ENCODE measurements at regions not wholly inside any gene's neighbourhood (a gene's known extent, or its start where the extent isn't known, plus 50 kb on each side); places are given as distances from the start of the nearest gene placed in this dataset.

DNA sequence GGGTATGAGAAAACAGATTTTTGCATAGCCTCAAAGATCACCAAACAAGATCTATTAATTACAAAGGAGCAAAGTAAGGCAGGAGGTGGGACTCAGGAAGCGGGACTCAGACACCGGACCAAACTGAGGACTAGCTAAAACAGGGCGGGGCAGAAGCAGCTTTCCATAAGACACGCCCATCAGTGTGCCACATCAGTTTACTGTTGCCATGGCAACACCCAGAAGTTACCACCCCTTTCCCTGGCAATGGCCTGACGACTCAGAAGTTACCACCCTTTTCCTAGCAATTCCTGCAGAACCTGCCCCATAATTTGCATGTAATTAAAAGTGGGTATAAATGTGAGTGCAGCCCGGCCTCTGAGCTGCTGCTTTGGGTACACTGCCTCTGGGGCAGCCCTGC, 173.9 kb downstream of the SHANK2 start:
- Histone ChIP-seq H3K36me3 (ENCODE audit: control insufficient read depth, insufficient read depth, low read length) (no peaks in the 10 kb centered on the region), H3K9me3 (ENCODE audit: control insufficient read depth, insufficient read depth, low read depth, low read length) (no peaks in the 10 kb centered on the region), H3K27ac (ENCODE audit: low read length) (no peak overlapping the region), H3K27me3 (ENCODE audit: control insufficient read depth, insufficient read depth, low read length) (no peaks in the 10 kb centered on the region), H3K4me1 (ENCODE audit: control insufficient read depth, insufficient read depth, low read length) (no peaks in the 10 kb centered on the region), H3K4me3 (ENCODE audit: low read depth in 2 of 2, low read length in 2 of 2) (no peak overlapping the region)
- POLR2A ChIA-PET: no interaction called here
- in situ Hi-C loops (cut with HindIII; ENCODE audit: low pct_unique_long_range_greater_than_20kb, low sequenced_read_pairs): no loop called here
- TF ChIP-seq POLR2AphosphoS5 (IDR thresholded peaks at IDR 0.05; ENCODE audit: low read depth, low read length) (no peak), TCF7L2 (IDR thresholded peaks at IDR 0.05; ENCODE audit: low read depth, low read length) (no peak), SIN3A (IDR thresholded peaks at IDR 0.05; ENCODE audit: borderline replicate concordance, insufficient read depth, low read depth, low read length) (no peak)
- TF ChIP-seq, protein P1, sequence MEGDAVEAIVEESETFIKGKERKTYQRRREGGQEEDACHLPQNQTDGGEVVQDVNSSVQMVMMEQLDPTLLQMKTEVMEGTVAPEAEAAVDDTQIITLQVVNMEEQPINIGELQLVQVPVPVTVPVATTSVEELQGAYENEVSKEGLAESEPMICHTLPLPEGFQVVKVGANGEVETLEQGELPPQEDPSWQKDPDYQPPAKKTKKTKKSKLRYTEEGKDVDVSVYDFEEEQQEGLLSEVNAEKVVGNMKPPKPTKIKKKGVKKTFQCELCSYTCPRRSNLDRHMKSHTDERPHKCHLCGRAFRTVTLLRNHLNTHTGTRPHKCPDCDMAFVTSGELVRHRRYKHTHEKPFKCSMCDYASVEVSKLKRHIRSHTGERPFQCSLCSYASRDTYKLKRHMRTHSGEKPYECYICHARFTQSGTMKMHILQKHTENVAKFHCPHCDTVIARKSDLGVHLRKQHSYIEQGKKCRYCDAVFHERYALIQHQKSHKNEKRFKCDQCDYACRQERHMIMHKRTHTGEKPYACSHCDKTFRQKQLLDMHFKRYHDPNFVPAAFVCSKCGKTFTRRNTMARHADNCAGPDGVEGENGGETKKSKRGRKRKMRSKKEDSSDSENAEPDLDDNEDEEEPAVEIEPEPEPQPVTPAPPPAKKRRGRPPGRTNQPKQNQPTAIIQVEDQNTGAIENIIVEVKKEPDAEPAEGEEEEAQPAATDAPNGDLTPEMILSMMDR (IDR thresholded peaks at IDR 0.05): no peak
- TF ChIP-seq, protein P2, sequence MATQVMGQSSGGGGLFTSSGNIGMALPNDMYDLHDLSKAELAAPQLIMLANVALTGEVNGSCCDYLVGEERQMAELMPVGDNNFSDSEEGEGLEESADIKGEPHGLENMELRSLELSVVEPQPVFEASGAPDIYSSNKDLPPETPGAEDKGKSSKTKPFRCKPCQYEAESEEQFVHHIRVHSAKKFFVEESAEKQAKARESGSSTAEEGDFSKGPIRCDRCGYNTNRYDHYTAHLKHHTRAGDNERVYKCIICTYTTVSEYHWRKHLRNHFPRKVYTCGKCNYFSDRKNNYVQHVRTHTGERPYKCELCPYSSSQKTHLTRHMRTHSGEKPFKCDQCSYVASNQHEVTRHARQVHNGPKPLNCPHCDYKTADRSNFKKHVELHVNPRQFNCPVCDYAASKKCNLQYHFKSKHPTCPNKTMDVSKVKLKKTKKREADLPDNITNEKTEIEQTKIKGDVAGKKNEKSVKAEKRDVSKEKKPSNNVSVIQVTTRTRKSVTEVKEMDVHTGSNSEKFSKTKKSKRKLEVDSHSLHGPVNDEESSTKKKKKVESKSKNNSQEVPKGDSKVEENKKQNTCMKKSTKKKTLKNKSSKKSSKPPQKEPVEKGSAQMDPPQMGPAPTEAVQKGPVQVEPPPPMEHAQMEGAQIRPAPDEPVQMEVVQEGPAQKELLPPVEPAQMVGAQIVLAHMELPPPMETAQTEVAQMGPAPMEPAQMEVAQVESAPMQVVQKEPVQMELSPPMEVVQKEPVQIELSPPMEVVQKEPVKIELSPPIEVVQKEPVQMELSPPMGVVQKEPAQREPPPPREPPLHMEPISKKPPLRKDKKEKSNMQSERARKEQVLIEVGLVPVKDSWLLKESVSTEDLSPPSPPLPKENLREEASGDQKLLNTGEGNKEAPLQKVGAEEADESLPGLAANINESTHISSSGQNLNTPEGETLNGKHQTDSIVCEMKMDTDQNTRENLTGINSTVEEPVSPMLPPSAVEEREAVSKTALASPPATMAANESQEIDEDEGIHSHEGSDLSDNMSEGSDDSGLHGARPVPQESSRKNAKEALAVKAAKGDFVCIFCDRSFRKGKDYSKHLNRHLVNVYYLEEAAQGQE (IDR thresholded peaks at IDR 0.05; ENCODE audit: insufficient read depth in 1 of 2, low read depth in 2 of 2, low read length in 1 of 2): no peak
- no TSS peak for BruUV-seq (replicated peaks)
- ATAC-seq: no peak
- intact Hi-C loops (cut with micrococcal nuclease; ENCODE audit: unreplicated experiment): no loop called here
- no peak for DNase-seq (ENCODE audit: low read depth, low spot score)
- CTCF ChIA-PET: no interaction called here

DNA sequence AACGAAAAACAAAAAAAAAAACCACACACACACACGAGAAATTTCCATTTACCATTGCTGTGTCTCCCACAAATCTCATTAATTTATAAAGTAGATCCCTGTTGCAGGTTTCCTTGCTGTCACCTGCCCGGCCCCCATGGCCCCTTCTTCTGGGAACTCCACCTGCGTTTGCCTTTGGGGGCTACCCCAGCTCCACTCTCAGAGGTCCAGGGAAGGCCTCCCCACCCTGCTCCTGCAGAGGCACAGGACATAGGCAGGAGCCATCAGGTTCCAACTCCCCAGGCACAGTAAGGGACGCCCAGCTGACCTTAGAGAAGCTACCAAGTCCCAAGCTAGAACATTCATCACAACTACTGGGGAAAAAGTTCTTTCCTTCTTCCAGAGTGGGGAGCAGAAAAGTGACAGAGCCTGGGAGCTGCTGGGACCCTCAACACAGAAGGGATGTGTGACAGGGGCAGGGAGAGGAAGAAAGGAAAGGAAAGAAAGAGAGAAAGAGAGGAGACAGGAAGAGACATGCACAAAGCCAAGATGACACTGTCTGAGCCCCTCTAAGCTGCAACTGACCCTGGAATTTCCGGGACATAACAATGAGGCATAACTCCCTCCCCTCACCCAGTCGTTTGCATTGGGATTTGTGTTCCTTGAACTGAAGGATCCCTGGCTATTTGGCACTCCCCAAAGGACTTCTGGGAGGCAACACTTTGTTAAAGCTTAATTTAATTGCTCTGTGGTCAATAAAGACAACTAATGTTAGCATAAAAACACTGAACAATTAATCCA, 175.7 kb downstream of the SHANK2 start:
- H3K4me1 ChIP-seq (ENCODE audit: control insufficient read depth, insufficient read depth, low read length): no peaks in the 10 kb centered on the region
- TF ChIP-seq SIN3A (IDR thresholded peaks at IDR 0.05; ENCODE audit: borderline replicate concordance, insufficient read depth, low read depth, low read length) (no peak), TCF7L2 (IDR thresholded peaks at IDR 0.05; ENCODE audit: low read depth, low read length) (no peak), POLR2AphosphoS5 (IDR thresholded peaks at IDR 0.05; ENCODE audit: low read depth, low read length) (no peak)
- TF ChIP-seq, protein P2 (IDR thresholded peaks at IDR 0.05; ENCODE audit: insufficient read depth in 1 of 2, low read depth in 2 of 2, low read length in 1 of 2): no peak
- TF ChIP-seq, protein P1 (IDR thresholded peaks at IDR 0.05): no peak
- ChIA-PET POLR2A (no interaction called here), CTCF (interaction anchor here (0.6 kb wide), 1 partner anchor 284 kb away, joined by 5 read pairs; no protein-coding TSS in a partner anchor)
- no peaks in the 10 kb centered on the region for H3K9me3 ChIP-seq (ENCODE audit: control insufficient read depth, insufficient read depth, low read depth, low read length)
- DNase-seq (ENCODE audit: low read depth, low spot score): no peak
- no peaks in the 10 kb centered on the region for H3K36me3 ChIP-seq (ENCODE audit: control insufficient read depth, insufficient read depth, low read length)
- ATAC-seq: no peak
- in situ Hi-C loops (cut with HindIII; ENCODE audit: low pct_unique_long_range_greater_than_20kb, low sequenced_read_pairs) (no loop called here), intact Hi-C loops (cut with micrococcal nuclease; ENCODE audit: unreplicated experiment) (no loop called here)
- no peak overlapping the region for H3K4me3 ChIP-seq (ENCODE audit: low read depth in 2 of 2, low read length in 2 of 2)
- H3K27me3 ChIP-seq (ENCODE audit: control insufficient read depth, insufficient read depth, low read length): no peaks in the 10 kb centered on the region
- H3K27ac ChIP-seq (ENCODE audit: low read length): no peak overlapping the region
- no TSS peak for BruUV-seq (replicated peaks)
